Esophagus muscularis mucosa (tissue), 4 donors: ENCODE measurements at regions not wholly inside any gene's neighbourhood (a gene's known extent, or its start where the extent isn't known, plus 50 kb on each side); places are given as distances from the start of the nearest gene placed in this dataset.

ENCODE experiments used
- CTCF ChIP-seq, 3 experiments: fragments of 200-600 bp in 2 of 3; fragments of 450-650 bp in 1 of 3; sonication (generic) in 2 of 3; IDR thresholded peaks; one replicate each; pipeline ENCODE4 v1.5.1; 2017 to 2019; ENCODE audit warnings: antibody characterized with exemption in 3 of 3, mild to moderate bottlenecking in 2 of 3, moderate library complexity in 1 of 3
- EP300 ChIP-seq: sonication (generic); formaldehyde crosslinking; IDR thresholded peaks from one replicate; pipeline ENCODE4 v1.6.1; 2017; ENCODE audit warnings: antibody characterized with exemption
- POLR2A ChIP-seq: fragments of 450-650 bp; IDR thresholded peaks from one replicate; pipeline ENCODE4 v1.6.1; 2017; ENCODE audit warnings: antibody characterized with exemption, moderate library complexity, mild to moderate bottlenecking, low read depth
- POLR2AphosphoS5 ChIP-seq, 2 donors: sonication (generic); formaldehyde crosslinking; IDR thresholded peaks; one replicate each; pipeline ENCODE4 v1.6.1; 2017; ENCODE audit warnings: antibody characterized with exemption in 2 of 2

DNA sequence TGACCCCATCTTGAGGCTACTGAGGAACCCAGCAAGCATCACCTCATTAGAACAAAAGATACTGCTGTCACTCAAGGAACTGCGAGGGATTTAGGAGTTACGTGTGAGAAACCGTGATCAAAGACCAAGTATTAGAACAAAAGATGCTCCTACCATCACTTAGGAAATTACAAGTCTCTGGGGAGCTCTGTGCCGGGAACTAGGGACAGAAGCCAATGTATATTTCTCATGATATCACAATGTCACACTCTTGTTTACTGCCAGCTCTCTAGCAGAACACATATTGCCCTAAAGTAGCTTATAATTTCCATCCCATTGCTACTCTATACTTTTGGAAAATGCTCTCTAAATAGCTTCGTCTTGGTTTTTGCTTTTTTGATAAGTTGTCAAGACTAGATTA, 214.5 kb downstream of the HS3ST3A1 start:
- TF ChIP-seq EP300: no peak
- no peak for TF ChIP-seq CTCF (IDR thresholded peaks at IDR 0.05)
- no peak for TF ChIP-seq POLR2A
- TF ChIP-seq POLR2AphosphoS5 (IDR thresholded peaks at IDR 0.05): no peak
